ENCODE measurements at regions not wholly inside any gene's neighbourhood (a gene's known extent, or its start where the extent isn't known, plus 50 kb on each side); places are given as distances from the start of the nearest gene placed in this dataset.
A peak's percentile ranks its signal among the peaks of the same experiment; 100 is the strongest.
"Not testable (repeated sequence)": the region's sequence is repeated elsewhere in the genome, so short reads cannot be mapped to it uniquely, and the experiment has no call there.

DNA sequence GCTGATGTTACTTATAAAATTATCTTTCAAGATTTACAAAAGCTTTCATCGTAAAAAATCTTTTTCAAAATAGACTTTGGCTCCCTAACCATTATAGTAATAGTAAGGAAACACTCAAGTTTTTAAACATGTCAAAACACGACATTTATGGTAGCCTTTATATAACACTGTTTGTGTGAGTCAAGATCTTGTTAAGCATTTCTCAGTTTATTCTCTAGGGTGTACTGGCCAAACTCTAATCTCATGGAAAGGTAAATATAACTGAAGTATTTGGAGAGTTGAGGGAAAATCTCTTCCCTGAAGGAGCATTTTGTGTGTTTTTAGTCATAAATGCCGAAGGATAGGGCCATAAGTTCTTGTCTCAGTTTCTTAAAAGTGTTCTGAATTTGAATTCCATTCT, 790.9 kb upstream of the NCAM2 start:
- FAIRE-seq: no peak

DNA sequence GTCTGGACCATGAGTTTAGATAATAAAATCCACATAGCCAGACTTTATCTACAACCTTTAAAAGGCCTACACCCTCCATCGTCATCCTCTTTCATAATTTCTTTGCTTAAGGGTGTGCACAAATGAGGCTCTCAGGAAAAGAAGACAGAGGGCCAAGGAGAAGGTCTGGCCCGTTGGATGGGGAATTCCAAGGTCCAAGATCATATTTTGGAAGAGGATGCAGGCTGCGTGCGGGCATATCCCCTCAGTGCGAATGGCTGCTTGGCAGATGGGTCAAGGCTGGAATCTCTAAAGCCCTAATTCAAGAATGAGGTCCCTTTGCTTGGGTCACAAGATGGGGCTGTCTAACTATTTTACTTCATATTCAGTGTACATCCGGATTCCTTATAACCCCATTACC, 782.2 kb upstream of the NCAM2 start:
- FAIRE-seq: no peak

DNA sequence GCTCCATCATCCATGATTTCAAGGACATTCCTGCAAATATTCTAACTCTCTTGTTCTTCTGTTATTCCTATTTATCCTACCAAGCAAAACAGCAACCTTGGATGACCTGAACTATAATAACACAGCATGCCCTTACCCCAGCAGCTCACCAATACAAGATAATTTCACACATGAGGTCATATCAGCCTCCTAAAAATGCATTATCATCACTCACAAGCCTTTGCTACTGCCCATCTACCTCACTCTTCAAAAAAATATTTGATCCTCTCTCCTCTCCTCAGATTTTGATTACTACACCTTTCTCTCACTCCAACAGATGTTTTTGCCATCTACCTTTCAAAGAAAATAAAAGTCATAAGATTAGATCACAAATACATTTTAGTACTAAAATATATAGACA, 777.6 kb upstream of the NCAM2 start:
- no peak for FAIRE-seq

DNA sequence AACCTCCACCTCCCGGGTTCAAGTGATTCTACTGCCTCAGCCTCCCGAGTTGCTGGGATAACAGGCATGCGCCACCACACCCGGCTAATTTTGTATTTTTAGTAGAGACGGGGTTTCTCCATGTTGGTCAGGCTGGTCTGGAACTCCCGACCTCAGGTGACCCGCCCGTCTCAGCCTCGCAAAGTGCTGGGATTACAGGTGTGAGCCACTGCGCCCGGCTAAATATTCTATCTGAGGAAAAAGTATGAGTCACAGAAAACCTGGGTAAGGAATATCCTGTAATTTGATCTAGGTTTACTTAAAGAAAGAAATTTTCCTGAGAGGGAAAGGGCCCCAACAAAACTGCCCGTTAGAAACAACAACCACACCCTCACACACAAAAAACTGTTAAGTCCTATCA, 776.2 kb upstream of the NCAM2 start:
- not testable (repeated sequence) for FAIRE-seq

DNA sequence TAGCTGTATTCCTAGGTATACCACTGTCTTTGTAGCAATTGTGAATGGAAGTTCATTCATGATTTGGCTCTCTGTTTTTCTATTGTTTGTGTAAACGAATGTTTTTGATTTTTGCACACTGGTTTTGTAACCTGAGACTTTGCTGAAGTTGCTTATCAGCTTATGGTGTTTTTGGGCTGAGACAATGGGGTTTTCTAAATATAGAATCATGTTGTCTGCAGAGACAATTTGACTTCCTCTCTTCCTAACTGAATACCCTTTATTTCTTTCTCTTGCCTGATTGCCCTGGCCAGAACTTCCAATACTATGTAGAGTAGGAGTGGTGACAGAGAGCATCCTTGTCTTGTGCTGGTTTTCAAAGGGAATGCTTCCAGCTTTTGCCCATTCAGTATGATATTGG, 761.6 kb upstream of the NCAM2 start:
- FAIRE-seq: not testable (repeated sequence)

DNA sequence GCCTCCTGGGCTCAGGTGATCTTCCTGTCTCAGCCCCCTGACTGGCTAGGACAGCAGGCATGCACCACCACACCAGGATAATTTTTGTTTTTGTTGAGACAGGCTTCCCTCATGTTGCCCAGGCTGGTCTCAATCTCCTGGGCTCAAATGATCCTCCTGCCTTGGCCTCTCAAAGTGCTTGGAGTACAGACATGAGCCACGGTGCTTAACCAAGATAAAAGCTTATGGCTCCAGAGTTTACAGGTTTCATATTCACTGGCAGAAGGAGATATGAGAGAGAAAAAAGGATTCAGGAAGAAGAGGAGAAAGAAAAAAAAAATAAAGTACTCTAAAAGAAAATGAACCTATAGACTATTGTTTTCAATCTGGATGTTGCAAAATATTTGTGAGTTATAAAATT, 748.8 kb upstream of the NCAM2 start:
- FAIRE-seq: no peak

DNA sequence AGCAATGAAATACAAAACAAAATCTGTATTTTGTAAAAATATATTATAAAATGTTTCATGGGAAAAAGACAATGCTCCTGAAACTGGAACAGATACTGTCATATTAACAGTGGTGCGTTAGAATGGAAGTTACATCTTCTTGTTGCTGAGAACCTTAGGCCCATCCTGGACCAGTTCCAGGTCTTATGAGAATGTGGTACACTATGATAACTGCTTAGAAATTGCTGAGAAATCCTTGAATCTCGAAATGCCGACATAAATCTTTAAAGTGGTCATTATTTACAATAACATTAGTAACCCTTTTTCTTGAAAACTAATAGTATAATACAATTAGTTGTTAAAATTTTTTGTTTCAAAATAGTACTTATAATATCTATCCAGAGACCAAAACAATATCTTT, 747.9 kb upstream of the NCAM2 start:
- FAIRE-seq: peak; percentile 65

DNA sequence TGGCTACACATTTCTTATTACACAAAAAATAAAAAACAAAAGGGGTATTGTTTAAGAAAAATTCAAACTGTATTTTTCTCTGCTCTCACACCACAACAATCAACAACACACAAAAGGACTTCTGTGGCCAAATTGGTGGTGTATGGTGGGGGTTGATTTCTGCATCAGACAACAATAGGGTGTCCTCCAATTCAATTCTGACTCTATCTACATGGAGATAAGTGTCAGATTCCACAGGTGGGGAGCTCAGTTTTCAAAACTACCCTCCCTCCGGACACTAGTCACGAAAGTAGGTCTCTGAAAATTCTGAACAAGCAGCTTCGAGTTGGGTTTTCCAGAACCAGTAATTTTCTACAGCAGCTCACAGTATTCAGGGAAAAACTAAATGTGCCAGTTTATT, 744.9 kb upstream of the NCAM2 start:
- no peak for FAIRE-seq

DNA sequence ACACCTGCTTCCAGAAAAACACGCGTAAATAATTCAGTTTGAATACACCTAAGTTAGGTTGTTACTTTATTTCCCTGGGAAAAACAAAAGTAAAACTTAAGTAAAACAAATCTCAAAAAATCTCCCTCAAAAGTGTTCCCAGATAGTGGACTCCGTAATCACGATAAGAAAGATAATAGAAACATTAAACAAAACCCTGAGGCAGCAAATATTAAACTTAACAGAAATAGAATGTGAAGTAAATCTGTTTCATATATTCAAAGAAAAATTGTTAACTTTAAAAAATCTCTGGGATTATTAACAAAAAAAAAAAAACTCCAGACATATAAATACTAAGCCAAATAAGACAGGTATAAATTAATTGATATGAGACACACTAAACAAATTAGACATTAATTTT, 743.2 kb upstream of the NCAM2 start:
- peak; percentile 33 for FAIRE-seq

DNA sequence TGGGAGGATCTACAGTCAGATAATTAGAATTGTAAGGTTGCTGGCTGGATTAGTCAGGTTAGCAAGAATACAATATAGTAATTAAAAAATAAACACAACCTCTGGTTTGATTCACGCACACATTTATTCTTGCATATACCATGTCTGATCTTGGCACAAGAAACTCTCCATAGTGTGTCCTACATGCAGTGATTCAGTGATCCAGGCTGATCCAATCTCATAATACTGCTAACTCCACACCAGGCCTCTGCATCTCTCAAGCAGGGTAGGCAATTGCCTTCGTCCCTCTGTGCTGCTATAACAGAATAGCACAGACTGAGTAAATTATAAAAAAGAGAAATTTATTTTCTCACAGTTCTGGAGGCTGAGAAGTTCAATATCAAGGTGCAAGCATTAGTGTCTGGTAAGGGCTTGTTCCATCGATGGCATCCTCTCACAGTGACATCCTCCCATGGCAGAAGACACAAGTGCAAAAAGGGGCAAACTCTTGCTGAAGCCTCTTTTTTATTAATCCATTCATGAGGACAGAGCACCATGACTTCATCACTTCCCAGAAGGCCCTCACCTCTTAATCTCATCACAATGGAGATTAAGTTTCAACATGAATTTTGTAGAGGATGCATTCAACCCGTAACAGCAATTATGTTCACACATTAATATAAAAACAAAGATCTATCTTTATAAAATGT, 741.0 kb upstream of the NCAM2 start:
- no peak for FAIRE-seq

DNA sequence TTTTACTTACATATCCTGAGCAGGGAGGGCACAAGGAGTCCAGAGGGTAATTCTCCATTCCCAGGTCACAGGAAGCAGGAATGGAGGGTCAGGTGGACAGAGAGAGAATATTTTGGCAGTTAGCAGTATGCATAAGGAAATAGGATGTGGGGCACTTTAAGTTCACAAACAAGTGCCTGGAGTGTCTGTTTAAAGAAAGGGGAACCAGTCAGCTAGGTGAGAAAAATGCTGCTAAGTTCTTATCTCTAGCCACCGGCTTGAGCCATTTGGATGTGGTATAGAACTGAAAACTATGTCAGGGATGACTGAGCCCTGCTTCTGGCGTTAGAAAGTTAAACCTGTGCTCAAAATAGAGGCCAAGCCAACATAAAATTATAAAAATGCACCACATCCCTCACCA, 739.7 kb upstream of the NCAM2 start:
- FAIRE-seq: no peak

DNA sequence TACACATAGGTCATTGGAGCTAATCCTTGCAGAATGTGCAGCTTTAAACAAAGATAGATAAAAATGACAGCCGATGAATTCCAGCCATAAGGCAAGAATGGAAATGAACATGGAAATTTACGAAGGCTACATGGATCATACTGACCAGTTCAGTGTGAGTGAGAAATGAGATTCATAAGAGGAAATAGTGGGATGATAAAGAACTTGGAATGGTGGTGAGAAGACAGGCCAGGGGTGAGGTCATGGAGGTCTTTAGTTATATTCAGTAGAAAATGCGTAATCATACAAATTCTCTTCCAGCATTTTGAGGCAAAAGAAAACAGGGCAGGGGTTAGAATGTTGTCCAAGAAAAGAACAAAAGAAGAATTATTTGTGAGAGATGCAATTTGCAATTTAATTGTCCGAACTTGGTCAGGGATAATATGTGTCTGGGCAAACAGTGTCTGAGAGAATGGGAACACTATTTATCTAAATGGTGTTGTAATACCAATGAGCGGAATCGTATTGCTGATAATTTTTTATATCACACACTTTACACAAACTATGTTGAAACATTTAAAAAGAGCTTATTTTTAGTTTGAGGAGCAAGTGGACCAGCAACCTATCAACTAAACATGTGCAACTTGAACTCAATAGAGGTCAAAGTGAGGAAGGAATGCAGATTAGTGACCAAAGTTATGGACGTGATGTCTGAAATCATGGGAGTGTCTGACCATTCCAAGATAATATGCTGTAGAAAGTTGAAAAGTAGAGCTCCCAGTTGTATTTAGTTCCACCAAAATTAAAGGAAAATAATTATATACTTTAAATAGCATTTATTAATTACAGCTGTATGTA, 739.0 kb upstream of the NCAM2 start:
- no peak for FAIRE-seq

DNA sequence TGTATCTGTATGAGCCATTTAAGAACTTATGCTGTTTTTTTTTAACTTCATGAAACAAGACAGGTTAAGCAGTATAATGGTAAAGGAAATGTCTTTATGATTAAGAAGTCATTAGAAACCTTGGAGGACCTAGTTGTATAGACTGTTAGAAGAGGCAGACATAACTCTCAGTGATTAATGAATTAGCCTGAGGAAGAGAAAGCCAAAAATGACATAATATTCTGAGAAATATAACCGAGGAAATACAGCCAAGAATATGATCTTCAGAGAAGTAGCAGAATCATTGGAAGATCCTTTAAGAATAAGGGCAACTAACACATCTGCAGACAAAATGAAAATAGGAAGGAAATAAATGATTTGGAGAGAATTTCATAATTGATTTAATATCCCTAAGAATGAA, 738.1 kb upstream of the NCAM2 start:
- FAIRE-seq: no peak

DNA sequence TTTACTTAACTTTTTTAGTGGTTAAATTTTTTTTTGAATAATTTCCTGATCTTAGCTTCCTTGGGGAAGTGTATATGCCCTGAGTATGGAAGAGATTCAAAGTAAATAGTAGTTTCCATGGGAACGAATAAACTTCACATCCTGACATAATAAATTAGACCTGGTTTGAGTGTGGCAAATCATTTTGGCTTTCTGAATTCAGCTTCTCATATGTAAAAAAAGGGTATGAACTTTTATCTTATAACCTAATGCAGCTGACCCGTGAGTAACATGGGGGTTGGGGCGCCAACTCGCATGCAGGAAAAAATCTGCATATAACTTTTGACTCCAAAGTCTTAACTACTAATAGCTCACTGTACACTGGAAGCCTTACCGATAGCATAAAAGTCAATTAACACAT, 736.8 kb upstream of the NCAM2 start:
- no peak for FAIRE-seq

DNA sequence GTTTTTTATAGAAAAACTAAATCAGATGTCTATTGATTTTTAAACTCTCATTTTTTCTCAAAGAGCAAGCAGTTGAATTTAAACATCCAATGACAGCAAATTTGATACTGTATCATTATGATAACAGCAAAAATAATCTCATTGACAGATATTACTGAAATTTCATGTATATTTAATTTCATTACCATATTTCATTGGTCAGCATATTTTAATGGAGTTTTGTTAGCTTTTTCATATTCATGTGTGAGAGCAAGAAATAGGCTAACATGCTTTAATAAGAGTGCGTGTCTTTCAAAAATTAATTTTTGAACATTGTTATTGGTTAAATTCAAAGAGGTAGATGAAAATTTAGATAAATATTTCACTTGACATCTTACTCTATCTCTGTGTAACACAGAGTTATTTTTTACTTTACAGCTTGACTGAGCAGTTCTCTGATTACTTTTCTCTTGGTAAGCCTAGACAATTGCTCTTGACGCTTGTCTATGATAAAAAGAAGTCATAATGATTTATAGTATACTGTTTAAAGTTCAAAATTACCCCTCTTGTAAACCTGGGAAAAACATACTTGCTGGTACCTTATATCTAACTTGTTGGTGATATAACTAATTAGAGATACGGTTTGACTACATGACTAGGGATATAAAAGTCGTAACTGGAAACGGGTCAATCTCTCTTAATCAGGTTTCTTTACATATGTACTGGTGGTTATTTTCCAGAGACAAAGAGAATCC, 732.3 kb upstream of the NCAM2 start:
- no peak for FAIRE-seq

DNA sequence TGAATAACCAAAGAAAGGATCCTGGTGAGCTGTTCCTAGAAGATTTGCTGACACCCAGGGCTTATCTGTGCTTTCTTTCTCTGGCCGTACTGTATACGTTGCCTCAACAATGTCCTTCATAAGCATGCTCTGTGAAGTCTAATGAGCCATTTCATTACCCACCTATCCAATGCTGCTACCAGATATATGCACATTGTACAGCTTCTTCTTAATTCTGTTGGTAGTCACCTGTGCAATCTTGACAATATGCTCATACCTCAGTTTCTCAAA, 731.8 kb upstream of the NCAM2 start:
- no peak for FAIRE-seq

DNA sequence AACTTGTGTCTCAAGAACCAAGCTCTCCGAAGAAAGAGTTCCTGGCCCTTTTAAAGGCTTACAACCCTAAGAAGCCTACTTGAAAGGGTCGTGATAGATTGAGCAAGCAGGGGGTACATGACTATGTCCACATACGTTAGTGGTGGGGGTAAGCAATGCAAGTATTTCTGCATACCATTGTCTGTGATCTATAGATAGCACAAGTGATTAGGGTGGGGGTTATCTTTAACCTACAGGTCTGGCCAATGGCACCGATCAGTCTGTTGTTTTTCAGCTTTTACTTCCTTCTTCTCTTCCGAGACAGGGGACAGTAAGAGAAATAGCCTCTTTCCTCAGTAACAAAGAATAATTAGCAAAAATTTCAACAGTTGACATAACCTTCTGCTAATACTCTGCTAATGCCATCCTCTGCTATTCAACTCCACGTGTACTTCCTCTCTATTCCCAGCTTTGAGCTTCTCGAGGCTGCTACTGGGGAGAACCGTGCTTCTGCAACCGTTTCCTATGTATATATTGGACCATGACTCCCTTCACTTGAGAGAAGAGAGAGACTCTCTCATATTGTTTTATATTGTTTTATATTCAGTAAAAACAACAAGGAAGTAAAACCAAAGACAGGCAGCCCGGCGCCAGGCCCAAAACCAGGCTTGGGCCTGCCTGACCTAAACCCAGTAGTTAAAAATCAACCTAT, 727.7 kb upstream of the NCAM2 start:
- FAIRE-seq: no peak

DNA sequence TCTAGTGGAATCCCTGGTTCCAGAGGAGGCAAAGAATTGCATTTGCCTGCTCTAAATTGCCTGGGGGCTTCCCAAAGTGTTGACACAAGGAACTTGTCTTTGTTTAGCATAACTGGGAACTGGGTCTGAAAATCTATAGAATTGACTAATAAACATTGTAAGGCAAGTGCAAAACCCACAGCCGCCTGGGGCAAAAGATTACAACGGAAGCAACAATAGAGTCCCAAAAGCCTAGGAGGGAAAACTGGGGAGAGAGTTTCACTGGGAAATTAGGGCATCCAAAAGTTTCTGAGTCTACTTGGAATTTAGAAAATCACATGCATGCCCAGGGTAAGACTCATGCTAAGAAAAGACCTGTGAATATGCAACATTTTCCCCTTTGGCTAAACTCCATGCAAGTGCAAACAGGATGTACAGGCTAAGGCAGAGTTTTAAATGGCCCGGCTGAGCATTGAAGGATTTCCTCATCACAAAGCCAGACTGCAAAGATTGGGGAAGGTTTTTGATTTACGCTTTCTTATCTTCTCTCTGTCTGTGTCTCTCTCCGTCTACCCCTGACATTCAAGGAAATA, 725.3 kb upstream of the NCAM2 start:
- FAIRE-seq: no peak

DNA sequence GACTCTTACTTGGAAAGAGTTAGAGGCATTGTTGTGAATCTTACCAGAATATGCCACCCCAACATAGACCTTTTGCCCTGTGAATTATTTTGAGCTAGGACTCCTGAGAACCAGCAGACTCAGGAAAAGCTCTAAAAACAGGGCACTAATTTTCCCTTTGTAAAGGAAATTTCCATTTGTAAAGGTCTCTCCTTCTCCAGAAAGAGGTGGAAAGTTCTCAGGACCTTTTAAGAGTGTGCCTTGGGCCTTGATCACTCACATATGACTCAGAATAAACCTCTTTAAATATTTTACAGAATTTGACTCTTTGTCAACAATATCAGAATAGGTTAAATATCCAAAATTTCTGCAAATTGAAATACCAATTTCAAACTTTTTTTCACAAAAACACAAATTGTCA, 721.8 kb upstream of the NCAM2 start:
- no peak for FAIRE-seq

DNA sequence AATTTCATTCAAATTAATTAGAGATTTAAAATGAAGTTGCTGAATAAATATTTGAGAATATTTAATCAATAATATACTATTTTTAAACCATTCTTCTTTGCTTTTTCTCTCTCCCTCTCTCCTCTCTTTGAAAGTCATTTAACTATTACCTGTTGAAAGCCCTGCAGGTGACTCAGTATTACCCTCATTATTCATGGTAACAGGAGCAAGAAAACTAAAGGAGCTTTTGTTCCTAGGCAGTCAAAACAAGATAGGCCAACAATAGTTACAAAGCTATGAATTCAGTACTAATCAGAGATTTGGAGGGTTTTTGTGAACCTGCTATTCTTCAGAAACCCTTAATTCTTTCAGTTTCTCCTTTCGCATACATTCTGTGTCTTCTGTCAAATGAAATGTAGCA, 721.3 kb upstream of the NCAM2 start:
- FAIRE-seq: no peak

DNA sequence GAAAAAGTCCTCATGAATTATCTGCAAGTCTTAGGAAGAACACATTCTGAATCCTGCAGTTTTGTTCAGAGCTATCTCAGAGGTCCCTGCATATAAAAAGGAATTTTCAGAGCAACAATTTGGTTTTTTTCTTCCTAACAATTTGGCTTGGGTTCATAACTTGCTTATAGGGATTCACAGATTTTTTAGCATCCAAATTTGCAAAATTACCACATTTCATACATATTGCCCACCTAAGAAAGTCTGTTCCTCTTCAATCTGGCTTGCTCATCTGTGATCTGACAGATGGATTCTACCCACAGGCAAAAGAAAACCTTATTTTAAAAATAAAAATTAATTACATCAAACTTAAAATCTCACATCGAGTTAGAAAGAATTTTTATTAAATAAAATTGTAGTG, 714.4 kb upstream of the NCAM2 start:
- FAIRE-seq: no peak

DNA sequence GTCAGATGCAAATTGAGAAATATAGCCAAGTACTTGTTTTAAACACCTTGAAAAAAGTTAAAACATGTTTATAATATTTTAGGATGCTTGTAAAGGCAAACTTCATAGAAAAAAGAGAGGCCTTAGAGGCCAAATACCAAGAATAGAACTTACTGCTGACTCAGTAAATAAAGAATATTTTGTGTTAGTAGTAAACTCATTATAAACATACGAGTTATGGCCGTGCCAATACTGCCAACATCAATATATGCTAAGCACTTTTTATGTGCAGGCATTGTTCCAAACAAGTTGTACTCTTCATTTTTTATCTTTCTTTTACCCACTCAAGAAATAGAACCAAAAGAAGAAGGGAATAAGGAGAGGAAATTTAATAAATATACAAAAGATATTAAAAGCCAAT, 705.9 kb upstream of the NCAM2 start:
- no peak for FAIRE-seq

DNA sequence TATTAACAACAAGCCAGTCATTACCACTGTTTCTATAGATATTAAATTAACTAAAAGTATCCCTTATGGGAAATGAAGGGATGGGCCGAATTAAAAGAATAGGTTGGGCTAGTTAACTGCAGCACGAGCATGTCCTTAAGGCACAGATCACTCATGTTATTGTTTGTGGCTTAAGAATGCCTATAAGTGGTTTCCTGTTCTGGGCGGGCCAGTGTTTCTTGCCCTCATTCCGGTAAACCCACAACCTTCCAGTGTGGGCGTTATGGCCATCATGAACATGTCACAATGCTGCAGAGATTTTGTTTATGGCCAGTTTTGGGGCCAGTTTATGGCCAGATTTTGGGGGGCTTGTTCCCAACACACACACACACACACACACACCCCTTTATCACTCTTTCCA, 705.4 kb upstream of the NCAM2 start:
- not testable (repeated sequence) for FAIRE-seq
